Fibroblast of lung (primary cell): ENCODE measurements at regions not wholly inside any gene's neighbourhood (a gene's known extent, or its start where the extent isn't known, plus 50 kb on each side); places are given as distances from the start of the nearest gene placed in this dataset.

Experiments
- DNase-seq, 2 donors: peaks; one replicate each; pipeline versions ENCODE4 v3.0.0 to v3.0.0-alpha.2; 2010; ENCODE audit warnings: low read depth in 2 of 2
- H2AFZ ChIP-seq: 2 replicates; pipeline ENCODE4 v1.5.1; 2012; ENCODE audit warnings: low read length, control low read depth, inconsistent platforms
- H3K27ac ChIP-seq: 2 replicates; pipeline ENCODE4 v1.5.1; 2011; ENCODE audit warnings: low read length, control low read depth; ENCODE audit not compliant: insufficient read depth
- H3K27me3 ChIP-seq: 2 replicates; pipeline ENCODE4 v1.5.1; 2011; ENCODE audit warnings: mild to moderate bottlenecking, low read length; ENCODE audit not compliant: control insufficient read depth, insufficient read depth
- H3K36me3 ChIP-seq: 2 replicates; pipeline ENCODE4 v1.5.1; 2011; ENCODE audit warnings: low read length; ENCODE audit not compliant: control insufficient read depth, insufficient read depth
- H3K4me1 ChIP-seq: 2 replicates; pipeline ENCODE4 v1.5.1; 2011; ENCODE audit warnings: low read length; ENCODE audit not compliant: control insufficient read depth, insufficient read depth; ENCODE audit errors: extremely low read depth
- H3K4me2 ChIP-seq: 2 replicates; pipeline ENCODE4 v1.5.1; 2011; ENCODE audit warnings: low read length, control low read depth; ENCODE audit not compliant: insufficient read depth; ENCODE audit errors: extremely low read depth
- H3K4me3 ChIP-seq, 4 experiments: fragments of 200-600 bp in 1 of 4; sonication (generic) in 1 of 4; replicated peaks in 1 of 4; 2 replicates each; pipeline ENCODE4 v1.5.1; 2011 to 2016; ENCODE audit warnings: low read length in 4 of 4, low read depth in 3 of 4, mild to moderate bottlenecking in 3 of 4, control low read depth in 2 of 4, inconsistent platforms in 1 of 4, mixed read lengths in 1 of 4; ENCODE audit not compliant: insufficient read depth in 1 of 4; ENCODE audit errors: control extremely low read depth in 1 of 4
- H3K79me2 ChIP-seq: 2 replicates; pipeline ENCODE4 v1.5.1; 2012; ENCODE audit warnings: mild to moderate bottlenecking, low read length, inconsistent platforms; ENCODE audit not compliant: control insufficient read depth, insufficient read depth
- H3K9ac ChIP-seq: 2 replicates; pipeline ENCODE4 v1.5.1; 2011; ENCODE audit warnings: mild to moderate bottlenecking, low read length, control low read depth; ENCODE audit not compliant: insufficient read depth
- H3K9me3 ChIP-seq: 2 replicates; pipeline ENCODE4 v1.5.1; 2012; ENCODE audit warnings: low read depth, low read length; ENCODE audit not compliant: control insufficient read depth, insufficient read depth
- H4K20me1 ChIP-seq: 2 replicates; pipeline ENCODE4 v1.5.1; 2011; ENCODE audit warnings: low read length; ENCODE audit not compliant: control insufficient read depth, insufficient read depth; ENCODE audit errors: extremely low read depth
- EZH2 ChIP-seq: IDR thresholded peaks from 2 replicates; pipeline ENCODE4 v1.5.1; 2012; ENCODE audit warnings: low read length, control low read depth, mild to moderate bottlenecking; ENCODE audit errors: missing control alignments
- TF ChIP-seq, protein P1 (sequence below), 2 donors: IDR thresholded peaks in 1 of 2; conservative IDR thresholded peaks in 1 of 2; 1 replicate in 1 of 2; 2 replicates in 1 of 2; pipeline ENCODE4 v1.5.1; 2011 to 2012; ENCODE audit warnings: low read length in 2 of 2, control low read depth in 1 of 2, inconsistent platforms in 1 of 2, low read depth in 1 of 2, mild to moderate bottlenecking in 1 of 2

DNA sequence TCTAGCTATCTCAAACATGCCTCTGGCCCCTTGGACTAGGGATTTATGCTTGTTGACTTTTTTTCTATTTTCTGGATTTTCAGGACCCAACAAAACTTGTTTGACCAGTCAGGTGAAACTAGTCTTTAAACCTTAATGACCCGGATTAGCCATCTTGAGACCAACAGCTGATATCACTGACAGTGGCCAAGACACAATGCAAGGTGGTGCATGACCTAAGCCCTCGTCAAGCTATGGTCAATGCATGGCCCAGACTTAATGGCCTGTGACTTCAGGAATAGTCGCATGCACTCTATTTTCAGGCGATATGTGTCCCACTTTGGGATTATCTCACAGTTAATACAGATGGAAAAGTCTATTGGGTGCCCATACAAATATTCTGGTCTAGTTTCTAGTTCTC, 190.4 kb downstream of the ZBTB18 start:
- H2AFZ ChIP-seq: no peak overlapping the region
- no peaks in the 10 kb centered on the region for H3K9me3 ChIP-seq
- no peaks in the 10 kb centered on the region for H3K4me1 ChIP-seq

DNA sequence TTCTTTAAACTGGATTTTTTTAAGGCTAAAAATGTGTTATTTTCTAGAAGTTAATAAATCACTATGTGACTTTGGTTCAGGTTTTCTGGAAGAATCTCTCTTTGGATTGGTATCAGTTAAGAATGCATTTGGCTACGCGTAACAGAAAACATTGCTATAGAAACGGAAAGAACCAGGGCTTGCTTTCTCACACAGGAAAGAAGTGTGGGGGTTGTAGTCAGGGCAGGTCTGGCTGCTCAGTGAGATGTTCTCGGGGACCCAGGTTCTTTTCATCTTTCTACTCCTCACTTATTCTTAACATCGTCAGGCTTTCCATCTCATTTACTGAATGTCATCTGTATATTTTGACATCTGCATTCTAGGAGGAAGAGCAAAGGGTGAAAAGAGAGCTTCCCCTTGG, 191.4 kb downstream of the ZBTB18 start:
- Histone ChIP-seq H2AFZ (no peak overlapping the region), H3K4me1 (no peaks in the 10 kb centered on the region), H3K27ac (no peak overlapping the region), H3K4me2 (no peak overlapping the region), H3K4me3 (no peak overlapping the region), H3K27me3 (peaks cover 6% of the 10 kb centered on the region), H3K79me2 (no peaks in the 10 kb centered on the region), H4K20me1 (no peaks in the 10 kb centered on the region), H3K36me3 (no peaks in the 10 kb centered on the region), H3K9me3 (no peaks in the 10 kb centered on the region), H3K9ac (no peak overlapping the region)
- peak in 1 of 2 donors; percentile 23 for DNase-seq
- TF ChIP-seq, protein P1, sequence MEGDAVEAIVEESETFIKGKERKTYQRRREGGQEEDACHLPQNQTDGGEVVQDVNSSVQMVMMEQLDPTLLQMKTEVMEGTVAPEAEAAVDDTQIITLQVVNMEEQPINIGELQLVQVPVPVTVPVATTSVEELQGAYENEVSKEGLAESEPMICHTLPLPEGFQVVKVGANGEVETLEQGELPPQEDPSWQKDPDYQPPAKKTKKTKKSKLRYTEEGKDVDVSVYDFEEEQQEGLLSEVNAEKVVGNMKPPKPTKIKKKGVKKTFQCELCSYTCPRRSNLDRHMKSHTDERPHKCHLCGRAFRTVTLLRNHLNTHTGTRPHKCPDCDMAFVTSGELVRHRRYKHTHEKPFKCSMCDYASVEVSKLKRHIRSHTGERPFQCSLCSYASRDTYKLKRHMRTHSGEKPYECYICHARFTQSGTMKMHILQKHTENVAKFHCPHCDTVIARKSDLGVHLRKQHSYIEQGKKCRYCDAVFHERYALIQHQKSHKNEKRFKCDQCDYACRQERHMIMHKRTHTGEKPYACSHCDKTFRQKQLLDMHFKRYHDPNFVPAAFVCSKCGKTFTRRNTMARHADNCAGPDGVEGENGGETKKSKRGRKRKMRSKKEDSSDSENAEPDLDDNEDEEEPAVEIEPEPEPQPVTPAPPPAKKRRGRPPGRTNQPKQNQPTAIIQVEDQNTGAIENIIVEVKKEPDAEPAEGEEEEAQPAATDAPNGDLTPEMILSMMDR (conservative IDR thresholded peaks at IDR 0.05 in 1 of 2, IDR thresholded peaks at IDR 0.05 in 1 of 2; ENCODE audit: low read depth in 1 of 2, low read length in 2 of 2): no peak
- TF ChIP-seq EZH2: no peak

More for the DNA sequence above, 190.4 kb downstream of the ZBTB18 start:
- Histone ChIP-seq H3K9ac (no peak overlapping the region), H3K4me3 (no peak overlapping the region), H3K36me3 (no peaks in the 10 kb centered on the region), H3K27ac (no peak overlapping the region), H3K27me3 (peaks cover 3% of the 10 kb centered on the region), H3K79me2 (no peaks in the 10 kb centered on the region), H4K20me1 (no peaks in the 10 kb centered on the region), H3K4me2 (no peak overlapping the region)
- TF ChIP-seq, protein P1 (conservative IDR thresholded peaks at IDR 0.05 in 1 of 2, IDR thresholded peaks at IDR 0.05 in 1 of 2; ENCODE audit: low read depth in 1 of 2, low read length in 2 of 2): no peak
- no peak for TF ChIP-seq EZH2
- no peak for DNase-seq

DNA sequence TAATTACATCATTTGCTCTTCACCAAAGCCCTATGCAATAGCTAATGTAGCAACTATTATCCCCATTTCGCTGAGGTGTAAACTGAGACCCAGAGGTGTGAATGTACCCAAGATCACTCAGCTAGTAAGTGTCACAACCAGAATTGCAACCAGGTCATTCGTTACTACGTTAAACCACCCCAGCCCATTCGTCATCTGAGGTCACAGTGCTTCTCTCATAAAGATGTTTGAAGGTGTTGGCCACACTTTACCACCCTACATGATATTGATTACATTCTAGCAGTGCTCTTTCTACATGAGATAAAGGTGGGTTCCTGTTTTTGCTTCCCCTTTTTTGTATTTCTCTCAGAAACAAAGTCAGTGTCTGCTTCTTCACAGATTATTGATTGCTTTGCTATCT, 195.3 kb downstream of the ZBTB18 start:
- Histone ChIP-seq H3K27ac (no peak overlapping the region), H3K36me3 (no peaks in the 10 kb centered on the region), H3K9ac (no peak overlapping the region), H3K4me3 (no peak overlapping the region), H4K20me1 (no peaks in the 10 kb centered on the region), H2AFZ (no peak overlapping the region), H3K9me3 (no peaks in the 10 kb centered on the region), H3K4me2 (no peak overlapping the region), H3K4me1 (no peaks in the 10 kb centered on the region), H3K27me3 (peaks cover 6% of the 10 kb centered on the region), H3K79me2 (no peaks in the 10 kb centered on the region)
- TF ChIP-seq, protein P1 (conservative IDR thresholded peaks at IDR 0.05 in 1 of 2, IDR thresholded peaks at IDR 0.05 in 1 of 2; ENCODE audit: low read depth in 1 of 2, low read length in 2 of 2): no peak
- no peak for TF ChIP-seq EZH2
- DNase-seq: no peak
